H1 (cell line): ENCODE measurements at regions not wholly inside any gene's neighbourhood (a gene's known extent, or its start where the extent isn't known, plus 50 kb on each side); places are given as distances from the start of the nearest gene placed in this dataset.

Experiments
- CTCF ChIA-PET: fragments of 300-600 bp; sonication (Branson Sonifier 250); formaldehyde crosslinking; loops from one replicate; lab custom pipeline; 2021; ENCODE audit not compliant: partially characterized antibody; lab: Charles Lee
- POLR2A ChIA-PET: fragments of 300-600 bp; sonication (Branson Sonifier 250); formaldehyde crosslinking; loops from one replicate; lab custom pipeline; 2021; ENCODE audit warnings: inconsistent platforms; ENCODE audit not compliant: partially characterized antibody; lab: Charles Lee
- DNase-seq, 2 experiments: peaks; one replicate each; pipeline versions ENCODE4 v3.0.0 to v3.0.0-alpha.2; 2010 to 2022; ENCODE audit warnings: low spot score in 2 of 2, low read depth in 1 of 2, mixed read lengths in 1 of 2
- FAIRE-seq: peaks from 2 replicates; lab custom pipeline; 2011; peaks lifted over from hg19 to GRCh38; lab: Jason Lieb, UNC
- H2AFZ ChIP-seq: 2 replicates; pipeline ENCODE4 v1.8.1; 2012; ENCODE audit warnings: low read length, inconsistent platforms
- H2AK5ac ChIP-seq: 2 replicates; pipeline ENCODE4 v1.6.1; 2013; ENCODE audit warnings: low read depth, low read length
- H2BK120ac ChIP-seq: replicated peaks from 2 replicates; pipeline ENCODE3; 2013; ENCODE audit warnings: low read depth, low read length, inconsistent platforms
- H2BK12ac ChIP-seq: 2 replicates; pipeline ENCODE4 v1.6.1; 2013; ENCODE audit warnings: low read depth, low read length
- H2BK15ac ChIP-seq: 2 replicates; pipeline ENCODE4 v1.6.1; 2013; ENCODE audit warnings: low read length
- H2BK20ac ChIP-seq: 2 replicates; pipeline ENCODE4 v1.6.1; 2013; ENCODE audit warnings: low read length
- H2BK5ac ChIP-seq: 2 replicates; pipeline ENCODE4 v1.6.1; 2013; ENCODE audit warnings: low read depth, low read length
- H3K14ac ChIP-seq: 2 replicates; pipeline ENCODE4 v1.6.1; 2013; ENCODE audit warnings: inconsistent platforms; ENCODE audit not compliant: insufficient read length
- H3K18ac ChIP-seq: 2 replicates; pipeline ENCODE4 v1.6.1; 2013; ENCODE audit warnings: low read length; ENCODE audit errors: extremely low read depth
- H3K23ac ChIP-seq: 2 replicates; pipeline ENCODE4 v1.6.1; 2013; ENCODE audit warnings: inconsistent platforms; ENCODE audit not compliant: insufficient read length
- H3K23me2 ChIP-seq: 2 replicates; pipeline ENCODE4 v1.6.1; 2013; ENCODE audit warnings: low read depth, low read length
- H3K27ac ChIP-seq: 2 replicates; pipeline ENCODE4 v1.6.1; 2011; ENCODE audit warnings: low read depth, low read length, inconsistent platforms
- H3K27me3 ChIP-seq, 4 experiments: replicated peaks in 1 of 4; 1 replicate in 1 of 4; 2 replicates in 3 of 4; pipeline versions ENCODE4 v1.6.1 to v1.8.1; 2011 to 2013; ENCODE audit warnings: low read length in 3 of 4, mild to moderate bottlenecking in 3 of 4, inconsistent platforms in 2 of 4, mixed read lengths in 2 of 4, moderate library complexity in 1 of 4; ENCODE audit not compliant: control insufficient read depth in 3 of 4, insufficient read depth in 3 of 4; ENCODE audit errors: extremely low read depth in 1 of 4
- H3K36me3 ChIP-seq, 4 experiments: 2 replicates each; pipeline versions ENCODE4 v1.6.1 to v1.8.1; 2011 to 2013; ENCODE audit warnings: mild to moderate bottlenecking in 4 of 4, low read length in 3 of 4, moderate library complexity in 2 of 4, control low read depth in 1 of 4, inconsistent platforms in 1 of 4; ENCODE audit not compliant: insufficient read depth in 4 of 4, control insufficient read depth in 2 of 4
- H3K4ac ChIP-seq: replicated peaks from 2 replicates; pipeline ENCODE3; 2013; ENCODE audit warnings: low read length, low read depth, mixed read lengths, inconsistent platforms; ENCODE audit not compliant: insufficient read length
- H3K4me1 ChIP-seq, 4 experiments: replicated peaks in 1 of 4; 1 replicate in 1 of 4; 2 replicates in 3 of 4; pipeline versions ENCODE4 v1.6.1 to v1.8.1; 2011 to 2013; ENCODE audit warnings: low read length in 3 of 4, inconsistent platforms in 2 of 4, mixed read lengths in 1 of 4; ENCODE audit not compliant: insufficient read depth in 4 of 4, control insufficient read depth in 3 of 4
- H3K4me2 ChIP-seq, 2 experiments: 2 replicates each; pipeline versions ENCODE4 v1.6.1 to v1.8.1; 2011 to 2013; ENCODE audit warnings: low read depth in 2 of 2, low read length in 2 of 2, control low read depth in 1 of 2, inconsistent platforms in 1 of 2, mild to moderate bottlenecking in 1 of 2; ENCODE audit not compliant: insufficient read depth in 1 of 2
- H3K4me3 ChIP-seq, 4 experiments: fragments of 200-600, 300-600 bp in 1 of 4; sonication (generic), shearing (Covaris generic), sonication (Bioruptor Twin) in 1 of 4; 2 replicates each; pipeline versions ENCODE4 v1.5.1 to v1.8.1; 2011 to 2016; ENCODE audit warnings: low read length in 4 of 4, low read depth in 3 of 4, control low read depth in 2 of 4, inconsistent platforms in 2 of 4, mild to moderate bottlenecking in 2 of 4, mixed read lengths in 1 of 4, moderate library complexity in 1 of 4; ENCODE audit not compliant: insufficient read depth in 2 of 4; ENCODE audit errors: extremely low read depth in 1 of 4
- H3K56ac ChIP-seq: replicated peaks from 2 replicates; pipeline ENCODE3; 2013; ENCODE audit warnings: low read depth, mild to moderate bottlenecking, mixed read lengths, low read length, inconsistent platforms; ENCODE audit not compliant: insufficient read length
- H3K79me1 ChIP-seq: 2 replicates; pipeline ENCODE4 v1.6.1; 2013; ENCODE audit warnings: low read depth, low read length, control low read depth
- H3K79me2 ChIP-seq, 2 experiments: 2 replicates each; pipeline versions ENCODE4 v1.6.1 to v1.8.1; 2012 to 2013; ENCODE audit warnings: low read length in 2 of 2, mild to moderate bottlenecking in 2 of 2, inconsistent platforms in 1 of 2; ENCODE audit not compliant: insufficient read depth in 2 of 2, control insufficient read depth in 1 of 2
- H3K9ac ChIP-seq, 4 experiments: replicated peaks in 1 of 4; 1 replicate in 1 of 4; 2 replicates in 3 of 4; pipeline versions ENCODE4 v1.6.1 to v1.8.1; 2011 to 2013; ENCODE audit warnings: low read depth in 3 of 4, low read length in 3 of 4, control low read depth in 2 of 4, mild to moderate bottlenecking in 2 of 4, moderate library complexity in 2 of 4, inconsistent platforms in 1 of 4; ENCODE audit errors: extremely low read depth in 1 of 4
- H3K9me3 ChIP-seq, 2 experiments: 2 replicates each; pipeline versions ENCODE4 v1.6.1 to v1.8.1; 2012 to 2013; ENCODE audit warnings: mild to moderate bottlenecking in 2 of 2, moderate library complexity in 2 of 2, control low read depth in 1 of 2, inconsistent platforms in 1 of 2, low read depth in 1 of 2, low read length in 1 of 2, mixed read lengths in 1 of 2; ENCODE audit not compliant: insufficient read depth in 2 of 2
- H4K20me1 ChIP-seq, 2 experiments: replicated peaks in 1 of 2; 2 replicates each; pipeline versions ENCODE3 to v1.8.1; 2011 to 2013; ENCODE audit warnings: inconsistent platforms in 2 of 2, low read length in 2 of 2, mild to moderate bottlenecking in 1 of 2; ENCODE audit not compliant: insufficient read depth in 2 of 2, control insufficient read depth in 1 of 2
- H4K5ac ChIP-seq: 2 replicates; pipeline ENCODE4 v1.6.1; 2013; ENCODE audit warnings: low read length, low read depth, mixed read lengths, inconsistent platforms; ENCODE audit not compliant: insufficient read length
- H4K8ac ChIP-seq: 2 replicates; pipeline ENCODE4 v1.8.0; 2013; ENCODE audit warnings: mild to moderate bottlenecking, moderate library complexity, low read length, inconsistent platforms; ENCODE audit not compliant: insufficient read depth; ENCODE audit errors: extremely low read depth
- H4K91ac ChIP-seq: replicated peaks from 2 replicates; pipeline ENCODE3; 2013; ENCODE audit warnings: low read length, mixed read lengths, inconsistent platforms; ENCODE audit not compliant: insufficient read length
- EGR1 ChIP-seq: IDR thresholded peaks from 2 replicates; pipeline ENCODE4 v1.6.1; 2011; ENCODE audit warnings: low read depth, low read length, borderline replicate concordance
- FOSL1 ChIP-seq: IDR thresholded peaks from 2 replicates; pipeline ENCODE4 v1.6.1; 2011; ENCODE audit warnings: mild to moderate bottlenecking, low read depth, low read length, moderate library complexity; ENCODE audit not compliant: insufficient read depth
- RXRA ChIP-seq: IDR thresholded peaks from 2 replicates; pipeline ENCODE4 v1.6.1; 2011; ENCODE audit warnings: low read depth, mild to moderate bottlenecking, low read length, moderate library complexity; ENCODE audit not compliant: insufficient read depth
- SP2 ChIP-seq: IDR thresholded peaks from 2 replicates; pipeline ENCODE4 v1.6.1; 2012; ENCODE audit warnings: mild to moderate bottlenecking, low read length, inconsistent platforms
- WGBS, 2 experiments: shearing (Covaris generic) in 1 of 2; methylation state at CpG; one replicate each; pipeline versions ENCODE4 v1.1.6 to v1.1.7; 2013 to 2015; ENCODE audit warnings: low lambda C conversion rate in 2 of 2, mixed read lengths in 2 of 2, inconsistent platforms in 1 of 2, low coverage in 1 of 2, missing lambda C conversion rate in 1 of 2; ENCODE audit not compliant: insufficient replicate concordance in 2 of 2, insufficient coverage in 1 of 2, insufficient read length in 1 of 2; ENCODE audit errors: extremely low coverage in 1 of 2, missing lambda C conversion rate in 1 of 2; 5-methylcytosine and 5-hydroxymethylcytosine counted together

- no peak overlapping the region for H3K56ac ChIP-seq
- no peaks in the 10 kb centered on the region for H3K36me3 ChIP-seq
- no peak overlapping the region for H4K8ac ChIP-seq
- H3K4me3 ChIP-seq = no peak overlapping the region
- H2AK5ac ChIP-seq = no peak overlapping the region
- ChIA-PET CTCF (interaction anchor here (0.6 to 1.5 kb wide), 4 partner anchors 12 to 1263 kb away, joined by 3 read pairs; no protein-coding TSS in a partner anchor), POLR2A (no interaction called here)
- no peak overlapping the region for H2BK120ac ChIP-seq
- no peak overlapping the region for H4K5ac ChIP-seq
- H3K27ac ChIP-seq = no peak overlapping the region
- peaks cover 0 to 2% (median 0%) of the 10 kb centered on the region in 4 experiments; a peak in 1 of 7 replicates for H3K4me1 ChIP-seq
- H2BK15ac ChIP-seq = no peak overlapping the region
- H3K18ac ChIP-seq = no peak overlapping the region
- H4K20me1 ChIP-seq = no peaks in the 10 kb centered on the region
- no peak overlapping the region for H3K4ac ChIP-seq
- H3K23ac ChIP-seq = no peak overlapping the region
- no peaks in the 10 kb centered on the region for H3K27me3 ChIP-seq
- H3K9me3 ChIP-seq = no peaks in the 10 kb centered on the region
- H3K4me2 ChIP-seq = no peak overlapping the region
- H3K9ac ChIP-seq = no peak overlapping the region
- no peak overlapping the region for H2BK5ac ChIP-seq
- H2BK12ac ChIP-seq = no peak overlapping the region
- no peak for DNase-seq
- H2BK20ac ChIP-seq = no peak overlapping the region
- no peak overlapping the region for H3K14ac ChIP-seq
- no peak overlapping the region for H4K91ac ChIP-seq
- FAIRE-seq = no peak
- no peaks in the 10 kb centered on the region for H3K23me2 ChIP-seq
- no peak overlapping the region for H2AFZ ChIP-seq
- WGBS, 2 experiments = 100% methylated on average over 2 of the region's 2 CpGs; no CpG with 5 or more reads in 1 of the 2 experiments
- H3K79me2 ChIP-seq = no peaks in the 10 kb centered on the region
- H3K79me1 ChIP-seq = no peaks in the 10 kb centered on the region
- TF ChIP-seq SP2 = no peak
- TF ChIP-seq EGR1 = no peak
- TF ChIP-seq FOSL1 = no peak
- no peak for TF ChIP-seq RXRA
Observed at GRCh38 chr3:182608832-182609231, 184.5 kb upstream of the ATP11B start.
